GM21723 (cell line): ENCODE measurements at regions not wholly inside any gene's neighbourhood (a gene's known extent, or its start where the extent isn't known, plus 50 kb on each side); places are given as distances from the start of the nearest gene placed in this dataset.
"Not testable (repeated sequence)": the region's sequence is repeated elsewhere in the genome, so short reads cannot be mapped to it uniquely, and the experiment has no call there.

Experiments
- ATAC-seq: cut with Tn5 transposase; IDR thresholded peaks from one replicate; pipeline ENCODE4 v1.9.1; 2021; ENCODE audit warnings: mild to moderate bottlenecking, moderate library complexity; ENCODE audit not compliant: unreplicated experiment

DNA sequence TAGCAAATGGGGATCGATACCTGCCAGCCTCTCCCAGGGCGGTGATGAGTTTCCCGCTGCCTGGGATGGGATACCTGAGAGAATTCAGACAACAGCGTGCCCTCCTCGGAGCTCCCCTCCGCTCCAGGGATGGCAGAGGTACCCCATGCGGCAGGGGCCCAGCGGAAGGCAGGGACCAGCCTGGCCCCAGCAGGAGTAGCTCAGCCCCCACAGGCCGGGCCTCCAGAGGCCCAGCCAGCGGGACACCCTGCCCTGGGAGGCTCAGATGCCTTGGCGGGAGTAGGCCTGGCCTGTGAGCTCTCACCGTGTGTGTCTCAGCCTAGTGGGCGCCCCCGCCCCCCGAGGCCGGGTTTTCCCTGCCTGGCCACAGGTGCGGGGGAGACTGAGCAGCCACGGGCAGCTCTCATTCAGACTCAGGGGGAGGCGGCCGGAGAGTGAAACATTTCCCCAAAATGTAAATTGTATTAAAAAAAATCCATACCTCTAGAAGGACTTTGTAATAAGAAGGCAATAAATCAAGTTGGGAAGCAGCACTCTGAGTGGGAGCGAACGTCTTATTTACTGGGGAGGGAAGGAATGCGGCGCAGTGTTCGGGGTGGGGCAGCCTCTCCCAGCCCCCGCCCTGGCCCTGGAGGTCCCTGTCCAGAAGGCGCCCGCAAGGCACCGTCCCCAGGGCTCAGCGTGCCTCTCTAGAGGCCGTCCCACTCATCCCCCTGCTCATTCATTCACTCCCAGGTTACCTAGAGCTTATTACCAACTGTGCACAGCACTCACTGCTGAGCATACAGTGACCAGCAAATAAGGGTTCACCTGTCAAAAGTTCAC is 888.0 kb downstream of the BRD1 start:
- ATAC-seq: no peak

DNA sequence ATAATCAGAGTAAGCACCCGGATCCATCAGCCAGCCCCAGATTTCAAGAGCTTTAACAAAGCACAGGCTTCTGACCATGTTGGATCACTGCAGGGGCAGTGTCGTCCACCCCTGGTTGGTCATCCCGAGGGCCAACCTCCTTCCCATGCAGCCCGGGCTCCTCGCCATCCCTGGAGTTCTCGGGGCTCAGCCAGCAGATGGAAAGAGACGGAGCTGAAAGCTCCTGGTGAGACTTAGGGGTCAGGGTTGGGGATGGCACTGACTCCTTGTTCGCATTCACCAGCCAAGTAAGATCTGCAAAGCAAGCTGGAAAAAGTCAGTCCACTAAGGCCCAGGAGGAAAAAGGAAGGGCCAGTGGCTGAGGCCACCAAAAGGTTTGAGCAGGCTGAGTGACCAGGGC is 888.9 kb downstream of the BRD1 start:
- ATAC-seq: no peak

DNA sequence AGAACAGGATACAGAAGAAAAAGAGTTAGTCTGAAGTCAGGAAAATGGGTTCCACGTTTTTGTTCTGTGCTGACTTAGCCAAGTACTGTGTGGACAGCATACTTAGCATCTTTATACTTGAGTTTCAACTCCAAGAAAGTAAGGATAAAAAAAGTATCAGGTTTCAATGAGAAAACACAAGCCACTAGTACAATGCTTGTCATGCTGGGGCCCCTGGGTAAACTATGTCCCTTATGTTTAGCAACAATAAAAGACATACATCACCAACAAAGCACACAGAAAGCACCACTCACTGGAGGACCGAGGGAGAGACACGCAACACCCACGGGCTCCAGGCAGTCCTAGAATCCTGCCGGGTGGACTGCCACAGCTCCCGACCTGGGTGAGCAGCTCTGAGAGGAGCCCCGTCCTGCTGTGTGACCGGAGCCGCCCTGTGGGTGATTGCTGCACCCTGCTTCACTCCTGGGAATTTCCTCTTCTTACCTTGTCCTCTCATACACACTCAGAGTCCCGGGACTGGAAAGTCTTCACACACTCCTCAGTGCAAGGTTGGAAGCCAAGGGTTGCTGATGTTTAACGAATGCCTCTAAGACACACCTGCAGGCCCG is 890.5 kb downstream of the BRD1 start:
- ATAC-seq: no peak

DNA sequence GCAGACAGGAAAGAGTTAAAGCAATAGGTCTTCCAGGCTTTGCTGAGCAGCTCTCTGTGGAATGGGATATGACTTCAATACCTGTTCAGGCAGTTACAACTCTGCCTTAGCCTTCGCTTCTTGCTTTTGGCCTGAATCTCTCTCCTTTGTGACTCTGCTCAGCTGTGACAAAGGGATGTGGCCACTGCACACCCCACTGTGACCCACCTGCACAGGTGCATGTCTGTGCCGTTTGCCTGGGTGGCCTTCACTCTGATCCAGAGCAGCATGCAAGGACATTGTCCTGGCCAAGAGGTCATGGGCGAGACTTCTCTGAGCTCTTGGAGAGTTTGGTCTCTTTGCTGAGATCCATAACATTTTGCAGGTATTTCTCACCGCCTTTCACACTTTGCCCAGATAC is 891.3 kb downstream of the BRD1 start:
- no peak for ATAC-seq

DNA sequence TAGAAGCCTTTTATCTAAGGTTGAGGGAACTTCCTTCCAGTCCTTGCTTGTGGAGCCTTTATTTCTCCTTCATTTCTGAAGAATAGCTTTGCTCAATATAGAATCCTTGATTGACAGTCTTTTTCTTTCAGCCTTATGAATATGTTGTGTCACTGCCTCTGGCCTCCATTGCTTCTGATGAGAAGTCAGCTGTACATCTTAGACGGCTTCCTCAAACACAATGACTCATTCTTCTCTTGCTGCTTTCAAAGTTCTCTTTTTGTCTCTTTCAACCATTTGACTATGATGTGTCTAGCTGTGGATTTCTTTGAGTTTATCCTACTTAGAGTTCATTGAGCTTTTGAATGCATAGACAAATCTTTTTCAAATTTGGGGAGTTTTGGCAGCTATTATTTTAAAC is 893.2 kb downstream of the BRD1 start:
- no peak for ATAC-seq

DNA sequence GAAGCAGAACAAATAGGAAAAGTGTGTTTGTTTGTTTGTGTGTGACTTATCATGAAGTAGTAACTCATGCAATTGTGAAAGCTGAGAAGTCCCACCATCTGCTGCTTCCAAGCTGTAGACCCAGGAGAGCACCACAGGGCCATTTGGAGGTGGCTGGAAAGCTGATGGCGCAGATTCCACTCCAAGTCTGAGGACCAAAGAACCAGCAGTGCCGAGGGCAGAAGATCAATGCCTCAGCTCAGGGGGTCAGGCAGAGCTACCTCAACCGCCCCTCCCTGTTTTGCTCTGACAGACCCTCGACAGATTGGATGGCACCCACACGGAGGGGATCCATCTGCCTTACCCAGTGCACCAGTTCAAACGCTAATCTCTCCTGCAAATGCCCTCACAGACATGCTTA is 896.2 kb downstream of the BRD1 start:
- ATAC-seq: no peak

DNA sequence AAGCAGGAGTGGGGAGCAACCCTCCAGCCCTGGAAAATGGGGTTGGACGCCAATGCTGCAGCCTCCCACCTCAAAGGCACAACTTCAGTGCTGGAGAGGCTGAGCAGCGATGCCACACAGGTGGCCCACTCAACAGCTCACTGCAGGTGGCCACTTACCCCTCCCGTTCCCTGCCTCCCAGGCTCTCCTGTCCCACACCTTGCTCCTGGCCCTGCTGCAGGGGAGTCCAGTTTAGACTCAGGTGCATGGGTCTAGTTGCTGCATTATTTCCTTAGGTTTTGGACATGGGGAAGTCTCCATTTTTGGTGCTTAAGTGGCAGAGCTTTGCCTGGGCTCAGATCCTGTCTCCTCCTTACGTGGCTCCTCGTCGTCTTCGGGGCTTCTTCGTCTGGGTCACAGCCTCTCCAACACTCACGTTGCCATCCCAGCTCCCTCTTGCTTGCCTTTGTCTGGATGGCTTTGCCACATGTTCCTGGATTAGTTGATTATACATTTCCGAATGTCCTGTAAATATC is 898.3 kb downstream of the BRD1 start:
- no peak for ATAC-seq

DNA sequence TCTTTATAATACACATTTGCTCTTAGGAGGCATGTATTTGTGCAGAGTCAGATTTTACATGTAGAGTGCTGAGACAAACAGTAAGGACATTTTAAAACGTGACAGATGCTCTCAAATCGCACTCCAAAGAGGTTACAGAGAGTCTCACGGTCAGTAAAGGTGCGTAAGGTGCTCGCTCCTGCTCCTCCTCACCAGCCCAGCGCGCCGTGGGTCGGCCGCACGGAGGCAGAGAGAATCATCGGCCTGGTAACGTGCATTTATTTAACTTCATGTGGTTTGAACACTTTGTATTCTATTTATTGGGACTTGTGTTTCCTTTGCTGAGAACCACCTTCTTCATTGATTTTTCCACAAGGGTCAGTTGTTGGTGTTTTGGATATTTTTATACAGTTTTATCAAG is 900.1 kb downstream of the BRD1 start:
- no peak for ATAC-seq

DNA sequence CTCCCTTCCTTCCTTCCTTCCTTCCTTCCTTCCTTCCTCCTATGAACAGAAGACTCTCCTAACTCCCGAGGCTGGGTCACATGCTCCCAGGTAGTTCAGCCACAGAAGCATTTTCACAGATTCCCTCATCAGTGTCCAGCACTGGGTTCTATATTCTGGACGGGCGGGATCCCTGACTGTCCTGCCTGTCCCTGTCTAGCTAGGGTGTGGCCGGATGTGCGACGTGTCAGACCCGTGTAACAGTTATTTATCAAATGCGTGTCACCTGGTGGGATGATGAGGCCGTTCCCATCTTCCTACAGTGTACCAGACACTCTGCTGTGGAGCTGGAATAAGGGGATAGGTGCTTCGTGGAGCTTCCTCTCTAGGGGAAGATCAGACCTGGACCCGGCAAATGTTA is 901.0 kb downstream of the BRD1 start:
- no peak for ATAC-seq

DNA sequence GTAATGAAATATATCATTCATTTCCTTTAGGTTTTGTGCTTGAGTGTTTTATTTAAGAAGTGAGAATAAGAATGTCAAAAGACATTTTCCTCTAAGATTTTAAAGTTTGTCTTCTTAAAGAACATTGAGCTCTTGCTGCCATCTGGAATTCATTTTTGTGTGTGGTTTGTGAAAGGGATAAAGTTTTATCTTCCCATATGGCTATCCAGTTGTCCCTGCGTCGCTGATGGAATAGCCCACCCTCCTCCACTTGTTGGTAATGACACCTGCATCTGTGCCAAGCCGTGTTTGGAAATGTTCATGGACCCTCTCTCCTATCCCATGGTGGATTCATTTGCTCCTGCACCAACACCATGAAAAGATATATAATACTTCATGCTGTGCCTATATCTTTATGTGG is 901.5 kb downstream of the BRD1 start:
- ATAC-seq: no peak

DNA sequence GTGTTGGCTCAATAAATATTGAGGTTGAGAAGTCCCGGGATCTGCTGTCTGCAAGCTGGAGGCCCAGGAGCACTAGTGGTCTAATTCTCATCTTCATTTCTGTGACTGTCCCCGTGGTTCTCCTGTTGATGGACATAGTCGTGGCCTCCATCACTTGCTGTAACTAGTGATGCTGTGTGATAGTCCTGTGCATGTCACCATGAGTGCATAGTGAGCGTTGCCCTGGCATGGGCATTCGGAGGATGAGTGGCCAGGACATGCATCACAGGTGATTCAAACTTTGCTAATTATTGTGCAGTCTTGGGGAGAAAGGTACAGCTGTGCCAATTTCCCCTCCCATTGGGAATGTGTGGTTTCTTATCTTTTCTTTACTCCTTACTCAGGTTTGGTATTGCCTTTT is 902.2 kb downstream of the BRD1 start:
- ATAC-seq: no peak

DNA sequence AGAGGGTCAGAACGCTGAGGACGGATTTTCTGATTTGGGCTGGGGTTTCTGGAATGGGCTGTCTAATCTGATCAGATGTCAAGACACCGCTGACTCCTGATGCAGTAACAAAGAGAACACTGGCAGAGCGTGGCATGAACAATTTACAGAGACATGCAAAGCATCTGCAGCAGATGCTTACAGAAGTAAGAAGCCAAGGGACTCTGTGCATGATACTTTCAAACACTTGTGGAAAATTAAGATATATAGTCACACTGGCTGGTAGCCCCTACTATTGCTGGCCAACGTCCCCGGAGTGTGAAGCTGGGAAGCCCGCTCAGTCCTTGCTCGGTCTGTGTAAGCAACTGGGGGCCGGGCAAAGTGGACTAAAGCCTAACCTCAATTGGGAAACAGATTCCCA is 903.7 kb downstream of the BRD1 start:
- ATAC-seq: no peak

DNA sequence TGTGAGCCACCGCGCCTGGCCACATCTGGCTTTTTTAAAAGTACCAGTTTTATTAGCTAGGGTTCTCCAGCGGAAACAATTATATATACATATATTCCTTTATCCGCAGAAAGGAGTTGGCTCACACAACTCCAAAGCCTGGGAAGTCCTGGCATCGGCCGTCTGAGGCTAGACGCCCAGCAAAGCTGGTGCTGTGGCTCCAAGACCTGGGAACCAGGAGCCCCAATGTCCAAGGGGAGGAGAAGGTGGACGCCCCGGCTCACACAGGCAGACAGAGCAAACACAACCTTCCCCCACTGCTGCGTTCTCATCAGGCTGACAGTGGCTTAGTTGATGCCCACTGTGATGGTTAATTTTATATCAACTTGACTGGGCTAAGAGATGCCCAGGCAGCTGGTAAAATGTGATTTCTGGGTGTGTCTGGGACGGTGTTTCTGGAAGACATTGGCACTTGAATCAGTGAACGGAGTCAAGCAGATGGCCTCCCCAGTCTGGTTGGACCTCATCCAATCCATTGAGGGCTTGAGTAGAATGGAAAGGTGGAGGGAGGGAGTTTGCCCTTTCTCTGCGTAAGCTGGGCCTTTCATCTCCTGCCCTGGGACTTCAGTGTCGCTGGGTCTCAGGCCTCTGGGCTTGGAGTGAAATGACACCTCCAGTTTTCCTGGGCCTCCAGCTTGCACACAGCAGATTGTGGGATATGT is 904.4 kb downstream of the BRD1 start:
- ATAC-seq: no peak

DNA sequence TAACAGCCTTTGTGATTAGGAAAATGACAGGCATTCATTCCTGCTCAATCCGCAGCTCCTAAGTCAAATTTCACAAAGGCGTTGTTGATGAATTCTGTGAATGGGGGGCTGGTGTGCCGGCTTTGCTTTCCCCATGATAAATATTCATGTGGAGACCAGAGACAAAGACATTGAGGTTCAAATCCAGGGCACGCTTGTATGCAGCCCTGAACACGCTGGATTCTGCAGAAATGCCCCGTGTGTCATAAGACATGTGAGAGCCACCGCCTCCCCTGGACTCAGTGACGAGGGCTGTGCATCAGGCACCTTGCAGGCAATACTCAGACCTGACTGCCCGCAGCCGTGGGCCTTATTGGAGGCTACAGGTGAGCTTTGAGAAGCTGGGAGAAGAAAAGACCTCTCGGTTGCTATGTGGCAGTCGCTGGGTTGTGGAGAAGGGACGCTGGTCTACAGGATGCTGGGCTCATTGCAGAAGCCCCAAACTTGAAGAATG is 906.2 kb downstream of the BRD1 start:
- no peak for ATAC-seq

DNA sequence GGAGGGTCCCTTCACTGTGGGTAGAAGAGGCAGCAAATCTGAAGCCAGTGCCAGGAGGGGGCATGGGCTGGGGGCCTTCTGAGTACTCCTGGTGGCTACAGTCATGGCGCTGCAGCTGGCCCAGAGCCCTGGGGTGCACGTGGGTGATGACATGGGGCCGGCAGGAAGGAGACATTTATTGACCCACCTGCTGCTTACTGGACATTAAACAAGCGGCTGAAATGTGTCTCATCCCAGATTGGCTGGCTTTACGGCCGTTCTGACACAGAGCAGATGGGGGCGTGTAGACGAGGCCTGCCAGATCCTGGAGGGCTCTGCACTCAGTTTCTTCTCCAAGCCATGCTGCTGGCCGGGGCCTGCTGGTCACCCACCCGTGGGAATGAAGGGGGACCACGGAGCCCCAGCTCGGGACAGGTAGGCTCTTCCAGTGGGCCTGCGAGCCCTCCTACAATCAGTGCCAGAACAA is 906.9 kb downstream of the BRD1 start:
- no peak for ATAC-seq

DNA sequence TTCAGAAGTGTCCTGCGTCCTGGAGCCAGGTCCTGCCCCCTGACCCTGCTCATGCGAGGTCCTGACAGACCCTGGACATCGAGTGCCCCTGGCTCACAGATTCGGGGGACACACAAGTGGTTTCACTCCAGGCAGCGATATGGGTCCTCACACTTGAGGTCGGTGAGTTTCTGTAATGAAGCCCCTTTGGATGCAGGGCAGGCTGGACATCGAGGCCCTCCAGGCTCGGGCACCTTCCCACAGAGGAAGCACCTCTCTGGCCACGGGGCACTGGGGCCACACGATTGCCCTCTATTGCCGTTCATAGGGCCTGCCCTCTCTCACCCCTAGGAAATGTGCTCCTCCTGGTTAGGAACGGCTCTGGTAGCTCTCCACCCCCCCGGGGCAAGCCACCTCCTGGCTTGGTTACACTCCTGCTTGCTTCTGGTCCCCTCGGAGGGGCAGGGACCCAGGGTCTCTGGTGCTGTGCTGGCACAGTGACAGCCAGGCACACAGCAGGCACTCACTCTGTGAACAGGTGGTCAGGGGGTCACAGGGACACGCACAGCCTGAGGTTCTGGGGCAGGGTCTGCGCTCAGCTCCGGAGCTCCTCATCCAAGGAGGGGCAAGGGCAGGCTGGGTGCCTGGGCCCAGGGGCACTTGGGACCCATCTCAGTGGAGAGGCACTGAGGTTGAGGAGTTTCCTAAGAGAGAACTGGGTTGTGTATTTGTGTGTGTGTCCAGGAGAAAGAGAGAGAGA is 907.7 kb downstream of the BRD1 start:
- no peak for ATAC-seq

DNA sequence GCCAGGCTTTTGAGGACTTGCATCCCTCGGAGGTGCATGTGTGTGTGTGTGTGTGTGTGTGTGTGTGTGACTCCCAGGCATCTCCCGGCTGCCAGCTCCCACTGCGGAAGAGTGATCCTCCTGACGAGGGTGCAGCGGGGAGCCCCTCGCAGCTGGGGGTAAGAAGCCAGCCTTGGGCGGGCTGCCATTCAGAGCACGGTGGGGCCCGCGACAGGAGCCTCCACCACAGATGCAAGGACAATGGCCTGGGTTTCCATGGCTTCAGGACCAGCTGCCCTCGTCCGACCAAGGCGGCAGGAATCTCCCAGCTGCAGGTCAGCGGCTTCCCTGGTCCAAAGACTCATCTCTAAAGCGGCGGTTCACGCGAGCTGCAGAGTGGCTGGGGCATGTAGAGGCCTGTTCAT is 908.5 kb downstream of the BRD1 start:
- no peak for ATAC-seq

DNA sequence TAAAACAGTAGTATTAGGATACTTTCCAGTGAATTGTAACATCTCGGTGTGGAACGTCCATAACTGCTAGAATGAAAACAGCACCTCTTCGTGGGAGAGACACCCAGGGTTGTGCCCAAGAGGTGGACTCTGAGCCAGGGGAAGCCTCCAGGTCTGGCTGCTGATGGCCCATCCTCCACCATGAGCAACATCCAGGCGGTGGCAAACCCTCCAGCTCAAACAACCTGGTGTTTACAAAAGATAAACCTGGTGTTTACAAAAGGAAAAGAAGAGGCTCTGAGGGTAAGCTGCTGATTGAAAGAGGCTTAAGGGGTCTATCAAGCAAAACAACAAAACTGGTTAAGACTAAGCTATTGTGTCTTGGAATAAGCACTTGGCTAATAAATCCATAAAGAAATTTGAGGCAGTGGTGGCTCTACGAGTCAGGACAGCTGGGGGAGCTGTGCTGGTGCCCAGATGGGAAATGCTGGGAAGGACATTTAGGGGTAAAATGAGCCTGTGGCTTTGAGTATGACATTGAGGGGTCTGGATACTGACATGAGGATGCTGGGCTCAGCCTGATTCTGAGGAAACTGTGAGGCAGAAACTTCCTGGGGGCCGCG is 909.0 kb downstream of the BRD1 start:
- ATAC-seq: no peak

DNA sequence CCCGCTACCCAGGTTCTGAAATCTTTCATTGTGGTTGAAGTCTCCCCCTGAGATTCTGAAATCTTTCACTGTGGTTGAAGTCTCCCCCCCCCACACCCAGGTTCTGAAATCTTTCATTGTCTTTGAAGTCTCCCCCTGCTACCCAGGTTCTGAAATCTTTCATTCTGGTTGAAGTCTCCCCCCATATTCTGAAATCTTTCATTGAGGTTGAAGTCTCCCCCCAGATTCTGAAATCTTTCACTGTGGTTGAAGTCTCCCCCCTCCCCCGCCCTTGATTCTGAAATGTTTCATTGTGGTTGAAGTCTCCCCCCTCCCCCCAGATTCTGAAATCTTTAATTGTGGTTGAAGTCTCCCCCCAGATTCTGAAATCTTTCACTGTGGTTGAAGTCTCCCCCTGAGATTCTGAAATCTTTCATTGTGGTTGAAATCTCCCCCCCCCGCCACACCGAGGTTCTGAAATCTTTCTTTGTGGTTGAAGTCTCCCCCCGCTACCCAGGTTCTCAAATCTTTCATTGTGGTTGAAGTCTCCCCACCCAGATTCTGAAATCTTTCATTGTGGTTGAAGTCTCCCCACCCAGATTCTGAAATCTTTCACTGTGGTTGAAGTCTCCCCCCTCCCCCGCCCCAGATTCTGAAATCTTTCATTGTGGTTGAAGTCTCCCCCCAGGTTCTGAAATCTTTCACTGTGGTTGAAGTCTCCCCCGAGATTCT is 915.2 kb downstream of the BRD1 start:
- ATAC-seq: not testable (repeated sequence)

DNA sequence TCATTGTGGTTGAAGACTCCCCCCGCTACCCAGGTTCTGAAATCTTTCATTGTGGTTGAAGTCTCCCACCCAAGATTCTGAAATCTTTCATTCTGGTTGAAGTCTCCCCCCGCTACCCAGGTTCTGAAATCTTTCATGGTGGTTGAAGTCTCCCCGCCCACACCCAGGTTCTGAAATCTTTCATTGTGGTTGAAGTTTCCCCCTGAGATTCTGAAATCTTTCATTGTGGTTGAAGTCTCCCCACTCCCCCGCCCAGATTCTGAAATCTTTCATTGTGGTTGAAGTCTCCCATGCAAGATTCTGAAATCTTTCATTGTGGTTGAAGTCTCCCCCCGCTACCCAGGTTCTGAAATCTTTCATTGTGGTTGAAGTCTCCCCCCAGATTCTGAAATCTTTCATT is 916.0 kb downstream of the BRD1 start:
- ATAC-seq: not testable (repeated sequence)
